HG03039 (cell line): ENCODE measurements at regions not wholly inside any gene's neighbourhood (a gene's known extent, or its start where the extent isn't known, plus 50 kb on each side); places are given as distances from the start of the nearest gene placed in this dataset.
"Not testable (repeated sequence)": the region's sequence is repeated elsewhere in the genome, so short reads cannot be mapped to it uniquely, and the experiment has no call there.

Source experiments
- ATAC-seq: cut with Tn5 transposase; IDR thresholded peaks from one replicate; pipeline ENCODE4 v1.9.1; 2021; ENCODE audit warnings: mild to moderate bottlenecking, moderate library complexity; ENCODE audit not compliant: unreplicated experiment

DNA sequence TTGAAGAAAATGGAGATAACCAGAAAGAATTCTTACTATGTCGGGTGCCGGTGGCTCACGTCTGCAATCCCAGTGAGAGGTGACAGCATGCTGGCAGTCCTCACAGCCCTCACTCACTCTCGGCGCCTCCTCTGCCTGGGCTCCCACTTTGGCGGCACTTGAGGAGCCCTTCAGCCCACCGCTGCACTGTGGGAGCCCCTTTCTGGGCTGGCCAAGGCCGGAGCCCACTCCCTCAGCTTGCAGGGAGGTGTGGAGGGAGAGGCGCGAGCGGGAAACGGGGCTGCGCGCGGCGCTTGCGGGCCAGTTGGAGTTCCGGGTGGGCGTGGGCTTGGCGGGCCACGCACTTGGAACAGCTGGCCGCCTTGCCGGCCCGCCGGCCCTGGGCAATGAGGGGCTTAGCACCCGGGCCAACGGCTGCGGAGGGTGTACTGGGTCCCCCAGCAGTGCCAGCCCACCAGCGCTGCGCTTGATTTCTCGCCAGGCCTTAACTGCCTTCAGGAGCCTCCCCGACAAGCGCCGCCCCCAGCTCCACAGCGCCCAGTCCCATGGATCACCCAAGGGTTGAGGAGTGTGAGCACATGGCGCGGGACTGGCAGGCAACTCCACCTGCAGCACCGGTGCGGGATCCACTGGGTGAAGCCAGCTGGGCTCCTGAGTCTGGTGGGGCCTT is 1672.5 kb upstream of the B3GALT2 start:
- not testable (repeated sequence) for ATAC-seq

DNA sequence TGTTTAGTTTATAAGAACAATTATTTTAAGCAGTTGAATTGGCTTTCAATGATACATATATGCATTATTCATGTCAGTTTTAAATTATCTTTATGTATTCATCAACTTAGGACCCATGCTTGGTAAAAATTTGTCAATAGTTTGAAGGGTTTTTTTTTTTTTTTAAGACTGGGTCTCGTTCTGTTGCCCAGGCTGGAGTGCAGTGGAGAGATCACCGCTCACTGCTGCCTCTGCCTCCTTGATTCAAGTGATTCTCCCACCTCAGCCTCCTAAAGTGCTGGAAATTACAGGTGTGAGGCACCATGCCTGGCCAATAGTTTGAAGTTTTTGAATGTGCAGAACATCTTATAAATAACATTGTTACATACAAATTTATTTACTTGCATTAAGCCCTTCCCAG is 1671.0 kb upstream of the B3GALT2 start:
- ATAC-seq: no peak

DNA sequence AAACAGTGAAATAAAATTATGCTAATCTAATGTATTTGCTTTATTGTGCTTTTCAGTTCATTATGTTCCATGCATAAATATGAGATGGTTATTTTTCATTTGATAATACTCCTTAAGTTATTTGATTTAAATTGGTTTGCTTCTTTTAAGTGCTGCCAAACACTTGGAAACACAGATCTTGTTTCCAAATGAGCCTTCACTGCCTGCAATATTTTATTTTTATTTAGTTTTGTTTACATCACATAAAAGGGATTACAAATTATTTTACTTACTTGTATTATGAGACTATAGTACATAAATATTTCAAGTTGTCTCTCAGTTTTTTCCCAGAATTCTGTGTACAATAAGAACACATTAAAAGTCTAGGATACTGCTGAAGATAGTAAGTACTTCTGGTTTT is 1662.4 kb upstream of the B3GALT2 start:
- no peak for ATAC-seq

DNA sequence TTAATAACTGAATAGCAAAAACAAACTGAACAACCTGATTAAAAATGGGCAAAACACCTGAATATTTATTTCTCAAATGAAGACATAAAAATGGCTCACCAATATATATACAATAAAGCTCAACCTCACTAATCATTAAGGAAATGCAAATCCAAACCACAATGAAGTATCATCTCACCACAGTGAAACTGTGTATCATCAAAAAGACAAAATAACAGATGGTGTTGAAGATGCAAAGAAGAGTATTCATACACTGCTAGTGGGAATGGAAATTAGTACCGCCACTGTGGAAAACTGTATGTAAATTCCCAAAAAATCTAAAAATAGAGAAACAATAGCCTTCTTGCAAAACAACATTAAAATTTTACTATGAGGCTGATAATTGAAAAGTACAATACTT is 1660.1 kb upstream of the B3GALT2 start:
- peak; percentile 59 for ATAC-seq

DNA sequence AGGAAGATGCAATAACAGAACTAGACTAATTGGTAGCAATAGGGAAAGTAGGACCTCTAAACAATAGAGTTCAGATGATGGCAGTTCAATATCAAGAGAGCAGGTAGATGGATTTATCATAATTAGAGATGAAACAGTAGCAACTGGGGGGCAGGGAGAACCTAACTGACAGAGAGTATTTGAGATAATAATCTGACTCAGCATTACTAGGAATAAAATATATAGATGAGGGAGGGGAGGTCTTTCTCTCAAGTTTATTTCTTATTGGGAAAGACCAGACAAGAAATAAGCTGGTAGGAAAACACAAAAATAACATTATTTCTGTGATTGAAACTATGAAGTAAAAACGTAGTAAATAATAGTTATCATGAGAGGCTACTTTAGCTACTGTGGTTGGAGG is 1656.7 kb upstream of the B3GALT2 start:
- ATAC-seq: no peak

DNA sequence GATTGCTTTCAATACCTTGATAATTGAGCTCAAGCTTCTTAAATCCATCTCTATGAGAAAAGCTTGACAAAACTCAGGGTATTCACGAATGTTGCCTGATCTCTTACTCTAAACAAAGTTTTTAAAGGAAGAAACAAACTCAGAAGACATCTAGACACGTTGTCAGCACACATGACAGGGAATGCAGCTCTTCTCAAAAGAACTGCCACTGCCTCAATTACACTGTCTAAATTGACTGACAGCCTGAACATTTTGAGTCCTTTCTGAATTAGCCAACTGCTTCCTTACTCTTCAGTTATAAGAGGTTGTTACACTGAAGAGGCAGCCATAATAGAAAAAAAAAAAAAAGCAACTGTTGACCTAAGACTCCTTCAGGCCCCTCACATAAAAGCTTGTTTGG is 1646.7 kb upstream of the B3GALT2 start:
- ATAC-seq: no peak

DNA sequence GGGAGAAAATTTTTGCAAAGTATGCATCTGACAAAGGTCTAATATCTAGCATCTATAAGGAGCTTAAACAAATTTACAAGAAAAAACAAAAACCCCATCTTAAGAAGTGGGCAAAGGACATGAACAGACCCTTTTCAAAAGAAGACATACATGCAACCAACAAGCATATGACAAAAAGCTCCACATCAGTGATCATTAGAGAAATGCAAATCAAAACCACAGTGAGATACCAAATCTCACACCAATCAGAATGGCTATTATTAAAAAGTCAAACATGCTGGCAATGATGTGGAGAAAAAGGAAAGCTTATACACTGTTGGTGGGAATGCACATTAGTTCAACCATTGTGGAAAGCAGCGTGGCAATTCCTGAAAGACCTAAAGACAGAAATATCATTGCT is 1645.2 kb upstream of the B3GALT2 start:
- not testable (repeated sequence) for ATAC-seq

DNA sequence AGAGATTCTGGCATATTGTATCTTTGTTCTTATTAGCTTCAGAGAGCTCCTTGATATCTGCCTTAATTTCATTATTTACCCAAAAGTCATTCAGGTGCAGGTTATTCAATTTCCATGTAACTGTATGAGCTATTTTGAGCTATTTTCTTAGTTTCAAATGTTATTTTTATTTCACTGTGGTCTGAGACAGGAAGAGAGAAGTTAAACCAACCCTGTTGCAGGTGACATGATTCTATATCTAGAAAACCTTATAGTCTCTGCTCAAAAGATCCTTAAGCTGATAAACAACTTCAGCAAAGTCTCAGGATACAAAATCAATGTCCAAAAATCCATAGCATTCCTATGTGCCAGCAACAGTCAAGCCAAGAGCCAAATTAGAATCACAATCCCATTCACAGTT is 1644.0 kb upstream of the B3GALT2 start:
- peak; percentile 90 for ATAC-seq

DNA sequence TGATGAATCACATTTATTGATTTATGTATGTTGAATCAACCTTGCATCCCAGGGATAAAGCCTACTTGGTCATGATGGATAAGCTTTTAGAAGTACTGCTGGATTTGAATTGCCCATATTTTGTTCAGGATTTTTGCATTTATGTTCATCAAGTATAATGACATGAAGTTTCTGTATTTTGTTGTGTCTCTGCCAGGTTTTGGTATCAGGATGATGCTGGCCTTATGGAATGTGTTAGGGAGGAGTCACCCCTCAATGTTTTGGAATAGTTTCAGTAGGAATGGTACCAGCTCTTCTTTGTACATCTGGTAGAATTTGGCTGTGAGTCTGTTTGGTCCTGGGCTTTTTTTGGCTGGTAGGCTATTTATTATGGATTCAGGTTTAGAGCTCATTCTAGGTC is 1643.1 kb upstream of the B3GALT2 start:
- no peak for ATAC-seq

DNA sequence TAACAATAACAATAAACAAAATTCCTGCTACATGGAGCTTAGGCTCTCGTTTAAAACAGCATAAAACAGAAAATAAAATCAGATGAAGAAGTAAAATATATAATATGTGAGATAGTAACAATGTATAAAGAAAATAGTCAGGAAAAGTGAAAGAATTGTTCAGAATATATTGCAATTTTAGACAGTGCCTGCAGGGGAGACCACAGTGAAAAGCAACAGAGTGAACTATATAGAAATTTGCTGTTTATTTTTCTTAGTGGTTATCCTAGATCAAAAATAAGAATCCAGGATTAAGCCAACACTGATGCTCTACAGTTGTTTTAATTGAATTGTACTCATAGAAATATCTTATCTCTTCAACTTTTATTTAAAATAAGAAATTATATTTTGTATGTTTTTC is 1639.0 kb upstream of the B3GALT2 start:
- ATAC-seq: no peak

DNA sequence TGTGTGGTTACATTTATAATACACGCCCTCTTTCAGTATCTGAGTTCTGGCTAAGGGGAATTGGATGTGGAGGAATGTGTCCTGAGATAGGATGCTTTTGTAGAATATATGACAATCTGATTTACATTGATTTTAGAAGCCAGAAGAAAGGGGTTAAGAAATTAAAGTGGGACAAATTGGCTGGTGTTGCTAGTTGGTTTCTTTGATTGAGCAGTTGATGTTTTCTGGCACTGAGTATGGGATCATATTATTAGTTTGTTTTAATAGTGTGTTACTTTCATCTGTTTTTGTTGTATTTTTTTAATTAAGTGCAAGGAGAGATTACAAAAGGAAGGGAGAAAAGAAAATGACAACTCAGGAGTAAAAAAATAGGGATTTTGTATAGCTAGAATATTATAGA is 1634.7 kb upstream of the B3GALT2 start:
- no peak for ATAC-seq

DNA sequence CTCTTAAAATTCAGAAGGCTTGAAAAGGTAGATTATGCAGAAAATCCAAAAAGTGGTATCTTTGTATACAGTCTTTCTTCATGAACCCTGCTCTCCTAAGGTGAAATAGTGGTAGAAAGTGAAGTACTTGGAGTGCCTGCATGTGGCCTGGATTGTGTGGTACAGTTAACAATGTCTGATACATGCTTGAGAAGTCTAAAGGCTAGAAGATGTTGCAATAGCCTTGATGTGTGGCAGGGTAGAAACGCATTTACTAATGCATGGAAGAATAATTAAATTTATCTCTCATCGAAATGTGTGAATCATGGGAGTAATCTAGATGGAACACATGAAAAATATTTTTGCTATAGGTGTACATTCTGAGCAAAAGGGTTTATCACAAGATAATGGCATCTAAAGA is 1632.3 kb upstream of the B3GALT2 start:
- ATAC-seq: no peak

DNA sequence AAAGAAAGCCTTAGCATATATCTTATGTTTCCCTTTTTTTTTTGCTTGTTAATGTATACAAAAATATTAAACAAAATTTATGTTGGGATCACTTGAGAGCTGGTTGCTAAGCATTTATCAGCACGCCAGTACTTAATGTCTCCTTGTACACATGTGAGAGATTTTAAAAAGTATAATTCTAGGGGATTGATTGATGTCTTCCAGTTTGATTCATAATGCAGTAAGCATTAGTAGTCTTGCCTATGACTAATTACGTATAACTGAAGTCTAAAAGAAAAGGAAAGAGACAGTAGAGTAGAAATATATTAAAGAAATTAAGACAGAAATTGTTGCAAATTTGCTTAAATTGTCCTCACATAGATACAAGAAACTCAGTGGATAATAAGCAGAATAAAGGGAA is 1630.4 kb upstream of the B3GALT2 start:
- no peak for ATAC-seq

DNA sequence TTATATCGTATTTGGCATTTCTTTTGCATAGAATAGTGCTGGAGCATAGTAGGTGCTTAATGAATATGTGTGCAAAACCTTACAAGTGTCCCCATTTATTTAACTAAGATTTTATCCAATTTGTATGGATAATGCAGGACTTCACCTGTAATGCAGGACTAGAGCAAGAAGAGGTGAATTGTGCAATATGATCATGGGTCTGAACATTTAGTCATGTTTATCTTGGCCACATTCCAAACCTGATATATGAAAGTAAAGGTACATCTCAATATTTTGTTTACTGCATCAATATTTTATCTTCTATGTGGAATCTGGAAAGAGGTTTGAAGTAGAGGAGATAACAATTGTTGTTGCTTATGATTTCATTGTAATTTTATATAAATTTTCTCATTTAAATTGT is 1626.7 kb upstream of the B3GALT2 start:
- ATAC-seq: no peak

DNA sequence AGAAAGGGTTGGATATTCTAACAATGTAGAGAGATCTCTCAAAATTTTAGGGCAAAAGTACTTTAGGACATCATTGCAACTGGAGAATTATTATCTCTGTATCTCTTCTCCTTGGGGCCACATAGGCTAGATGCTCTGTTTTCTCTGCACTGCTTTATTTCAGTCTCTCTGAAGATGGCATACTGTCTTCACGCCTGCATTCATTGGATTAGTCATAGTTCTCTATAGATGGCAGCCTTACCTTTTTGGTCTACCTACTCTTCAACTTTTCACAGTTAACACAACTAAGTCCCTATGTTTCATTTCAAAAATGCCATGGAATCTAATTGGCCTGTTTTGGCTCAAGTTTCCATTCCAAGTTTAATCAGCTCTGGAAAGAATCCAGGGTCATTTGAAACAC is 1623.3 kb upstream of the B3GALT2 start:
- no peak for ATAC-seq

DNA sequence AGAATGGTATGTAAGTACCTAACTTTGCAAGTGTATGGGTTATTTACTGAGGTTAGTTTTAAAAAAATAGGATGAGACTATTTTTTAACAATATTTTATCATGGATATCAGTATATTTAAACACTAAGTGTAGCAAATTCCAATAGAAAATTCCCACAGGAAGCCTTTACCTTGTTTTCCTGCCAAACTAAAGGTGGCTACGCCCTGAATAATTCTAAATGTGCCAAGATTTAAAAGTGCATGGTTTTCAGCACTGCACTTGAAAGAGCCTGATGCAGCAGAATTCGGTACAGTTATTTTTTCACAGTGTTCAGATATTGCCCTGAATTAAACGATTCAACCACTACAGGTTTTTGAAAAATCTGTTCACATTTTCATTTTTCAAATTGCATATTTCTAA is 1622.8 kb upstream of the B3GALT2 start:
- ATAC-seq: no peak

DNA sequence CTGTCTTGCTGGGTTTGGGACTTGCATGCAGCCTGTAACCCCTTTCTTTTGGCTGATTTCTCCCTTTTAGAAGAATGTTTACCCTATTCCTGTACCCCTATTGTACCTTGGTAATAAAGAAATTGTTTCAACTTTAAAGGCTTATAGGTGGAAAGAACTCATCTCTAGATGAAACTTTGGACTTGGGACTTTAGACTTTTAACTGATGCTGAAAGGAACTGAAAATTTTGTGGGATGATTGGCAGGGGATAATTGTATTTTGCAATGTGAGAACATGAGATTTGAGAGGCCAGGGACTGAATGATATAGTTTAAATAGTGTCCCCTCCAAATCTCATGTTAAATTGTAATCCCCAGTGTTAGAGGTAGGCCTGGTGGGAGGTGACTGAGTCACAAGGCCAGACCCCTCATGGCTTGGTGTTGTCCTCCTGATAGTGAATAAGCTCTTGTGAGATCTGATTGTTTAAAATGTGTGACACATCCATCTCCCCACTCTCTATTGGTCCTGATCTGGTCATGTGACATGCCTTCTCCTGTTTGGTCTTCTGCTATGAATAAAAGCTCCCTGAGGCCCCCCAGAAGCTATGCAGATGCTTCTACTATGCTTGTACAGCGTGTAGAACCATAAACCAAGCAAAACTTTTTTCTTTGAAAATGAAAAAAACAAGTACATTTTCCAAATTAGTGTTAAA is 1621.3 kb upstream of the B3GALT2 start:
- no peak for ATAC-seq

DNA sequence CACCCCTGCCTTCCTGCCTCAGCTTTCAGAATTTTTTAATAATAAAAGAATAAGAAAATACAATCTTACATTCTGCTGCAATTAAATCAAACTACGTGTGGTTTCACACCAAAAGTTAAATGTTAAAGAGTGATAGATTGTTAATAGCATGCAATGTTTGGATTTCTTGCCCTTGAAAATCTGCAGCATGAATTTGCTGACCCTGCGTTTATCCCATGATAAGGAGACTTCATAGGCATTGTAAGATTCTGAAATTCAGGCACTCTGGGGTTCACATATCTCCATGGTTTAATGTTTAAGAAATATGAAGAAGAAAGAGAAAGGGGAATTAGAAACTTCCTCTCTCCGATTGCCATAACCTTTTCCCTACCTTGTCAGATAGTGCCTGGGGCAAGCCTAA is 1616.2 kb upstream of the B3GALT2 start:
- ATAC-seq: no peak

DNA sequence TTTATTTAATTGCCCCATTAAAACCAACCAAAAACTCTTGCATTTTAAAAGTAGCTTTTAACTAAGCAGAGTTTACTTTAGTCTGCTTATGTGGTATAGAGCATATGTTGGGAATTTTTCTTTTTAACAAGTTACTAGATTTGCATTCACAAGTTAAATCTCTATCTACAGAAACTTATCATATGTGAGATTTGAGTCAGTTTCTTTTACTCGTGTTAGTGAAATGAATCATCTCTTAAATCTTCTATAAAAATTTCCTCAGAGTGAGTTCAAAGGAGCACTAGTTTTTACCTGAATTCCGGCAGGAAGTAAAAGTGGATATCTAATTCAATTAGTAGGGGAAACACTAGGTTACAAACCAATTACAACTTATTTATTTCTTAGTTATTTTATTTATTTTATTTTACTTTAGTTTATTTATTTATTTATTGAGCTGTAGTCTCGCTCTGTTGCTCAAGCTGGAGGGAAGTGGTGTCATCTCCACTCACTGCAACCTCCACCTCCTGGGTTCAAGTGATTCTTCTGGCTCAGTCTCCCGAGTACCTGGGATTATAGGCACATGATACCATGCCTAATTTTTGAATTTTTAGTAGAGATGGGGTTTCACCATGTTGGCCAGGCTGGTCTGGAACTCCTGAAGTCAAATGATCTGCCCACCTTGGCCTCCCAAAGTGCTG is 1609.6 kb upstream of the B3GALT2 start:
- peak; percentile 72 for ATAC-seq

DNA sequence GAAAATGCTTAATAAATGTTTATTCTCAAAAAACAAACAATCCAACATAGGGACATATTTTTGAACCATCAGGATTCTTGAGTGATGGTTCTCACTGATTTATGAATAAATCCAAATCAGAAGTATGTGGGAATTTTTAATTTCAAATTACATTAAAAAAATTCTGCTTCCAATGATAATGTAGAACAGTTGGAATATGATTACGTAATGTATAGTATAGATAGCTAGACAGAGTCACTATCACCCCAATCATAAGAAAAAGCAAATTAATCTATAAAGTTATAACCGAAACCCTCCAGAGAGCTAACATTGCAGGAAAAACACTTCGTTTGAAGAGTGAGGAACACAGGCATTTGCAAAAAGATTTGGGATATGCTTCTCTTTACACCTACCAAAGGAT is 1600.6 kb upstream of the B3GALT2 start:
- no peak for ATAC-seq

DNA sequence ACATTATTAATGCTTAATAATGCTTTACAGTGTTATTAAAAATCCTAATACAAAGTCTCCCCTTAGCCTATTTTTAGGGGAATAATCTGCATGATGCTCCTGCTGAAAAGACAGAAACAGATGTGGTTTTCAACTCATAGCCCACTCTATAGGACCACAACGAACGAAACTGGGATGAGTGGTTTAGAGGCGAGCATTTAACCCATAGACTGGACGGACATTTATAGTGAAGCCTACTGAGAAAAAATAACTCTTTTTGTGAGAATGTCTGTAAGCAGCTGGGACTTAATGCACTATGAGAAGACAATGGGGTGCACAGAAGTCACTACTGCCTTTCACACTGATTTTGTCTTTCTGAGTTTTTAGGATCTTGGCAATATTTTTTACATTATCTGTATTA is 1599.6 kb upstream of the B3GALT2 start:
- no peak for ATAC-seq

DNA sequence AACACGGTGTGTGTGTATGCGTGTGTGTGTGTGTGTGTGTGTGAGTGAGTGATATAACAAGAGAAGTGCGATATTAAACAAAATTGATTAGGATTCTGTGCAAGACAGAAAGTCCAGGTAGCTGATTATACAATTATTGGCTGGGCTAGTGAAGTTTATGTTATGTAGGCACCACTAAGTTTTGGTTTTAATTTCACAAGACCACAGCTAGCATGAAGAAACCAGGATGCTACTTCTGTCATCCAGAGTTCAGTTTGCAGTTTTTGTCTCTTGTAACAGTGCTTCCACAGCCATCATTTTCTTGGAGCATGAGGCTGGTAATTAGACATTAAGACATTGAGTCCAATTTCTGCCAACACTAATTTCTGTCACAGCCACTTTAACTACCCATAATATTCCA is 1590.2 kb upstream of the B3GALT2 start:
- ATAC-seq: no peak
